M059J (cell line): ENCODE measurements at regions not wholly inside any gene's neighbourhood (a gene's known extent, or its start where the extent isn't known, plus 50 kb on each side); places are given as distances from the start of the nearest gene placed in this dataset.
"Not testable (repeated sequence)": the region's sequence is repeated elsewhere in the genome, so short reads cannot be mapped to it uniquely, and the experiment has no call there.

Experiments used
- DNase-seq: peaks from one replicate; pipeline ENCODE4 v3.0.0-alpha.2; 2012; ENCODE audit warnings: low read depth

GRCh38 chr18:15315301-15315700 is 567.3 kb downstream of the ANKRD30B start:
- DNase-seq = not testable (repeated sequence)

DNA sequence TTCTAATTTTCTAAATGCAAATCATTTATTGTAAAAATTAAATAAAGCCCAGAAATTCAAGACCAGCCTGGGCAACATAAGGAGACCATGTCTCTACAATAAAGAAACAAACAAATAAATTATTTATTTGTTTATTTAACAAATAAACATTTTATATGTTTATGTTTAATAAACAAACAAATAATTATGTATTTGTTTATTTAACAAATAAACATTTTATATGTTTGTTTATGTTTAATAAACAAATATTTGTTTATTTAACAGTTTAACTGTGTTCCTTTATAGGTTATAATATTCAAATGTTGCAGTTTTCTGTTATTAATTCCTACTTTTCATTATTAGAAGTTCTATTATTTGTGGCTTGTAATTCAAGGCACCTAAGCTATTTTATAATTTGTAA is 570.7 kb downstream of the ANKRD30B start:
- not testable (repeated sequence) for DNase-seq

GRCh38 chr18:15329713-15330112 is 581.7 kb downstream of the ANKRD30B start:
- DNase-seq = not testable (repeated sequence)

GRCh38 chr18:15330149-15330548 is 582.2 kb downstream of the ANKRD30B start:
- not testable (repeated sequence) for DNase-seq

- DNase-seq = not testable (repeated sequence)
Measured at GRCh38 chr18:15330600-15330999, 582.6 kb downstream of the ANKRD30B start.

DNA sequence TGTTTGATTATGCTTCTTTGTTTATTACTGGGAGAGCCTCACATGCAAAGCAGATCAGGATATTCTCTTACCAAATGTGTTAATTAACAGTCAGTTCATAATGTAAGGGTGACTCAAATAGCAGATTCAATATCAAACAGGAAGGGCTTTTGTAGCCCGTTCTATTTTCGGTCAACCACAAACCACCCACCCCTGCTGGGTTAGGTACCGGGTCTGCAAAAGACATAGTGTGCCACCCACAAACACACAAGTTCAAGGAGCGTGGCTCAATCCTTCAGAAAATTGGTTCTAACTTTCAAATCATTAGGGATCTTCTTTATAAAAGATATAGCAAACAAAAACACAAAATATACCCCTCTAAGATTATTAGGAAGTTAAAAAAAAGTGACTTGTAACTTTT is 627.7 kb downstream of the ANKRD30B start:
- DNase-seq = not testable (repeated sequence)

DNA sequence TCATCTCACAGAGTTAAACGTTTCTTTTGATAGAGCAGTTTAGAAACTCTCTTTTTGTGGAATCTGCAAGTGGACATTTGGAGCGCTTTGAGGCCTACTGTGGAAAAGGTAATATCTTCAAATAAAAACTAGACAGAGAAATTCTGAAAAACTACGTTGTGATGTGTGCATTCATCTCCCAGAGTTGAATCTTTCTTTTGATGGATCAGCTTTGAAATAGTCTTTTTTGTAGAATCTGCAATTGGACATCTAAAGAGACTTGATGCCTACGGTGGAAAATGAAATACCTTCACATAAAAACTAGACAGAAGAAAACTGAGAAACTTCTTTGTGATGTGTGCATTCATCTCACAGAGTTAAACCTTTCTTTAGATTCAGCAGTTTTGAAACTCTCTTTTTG is 659.9 kb downstream of the ANKRD30B start:
- DNase-seq = peak; percentile 5
